CD4-positive, CD25-positive, alpha-beta regulatory T cell (primary cell): ENCODE measurements at regions not wholly inside any gene's neighbourhood (a gene's known extent, or its start where the extent isn't known, plus 50 kb on each side); places are given as distances from the start of the nearest gene placed in this dataset.

Experiments used
- ATAC-seq, 2 donors: fragments of 150-1000 bp; cut with Tn5 transposase; one replicate each; pipeline ENCODE4 v1.10.0; 2021; ENCODE audit warnings: low read depth in 2 of 2, moderate number of reproducible peaks in 2 of 2, moderate library complexity in 1 of 2
- DNase-seq, 3 donors: peaks; one replicate each; pipeline versions ENCODE4 v3.0.0 to v3.0.0-alpha.2; 2012 to 2022; ENCODE audit warnings: mixed read lengths in 1 of 3
- H3K27ac ChIP-seq: one replicate; pipeline ENCODE4 v1.7.0; 2013; ENCODE audit warnings: mild to moderate bottlenecking, low read length; ENCODE audit not compliant: insufficient read depth, poor library complexity, severe bottlenecking
- H3K27me3 ChIP-seq: one replicate; pipeline ENCODE4 v1.7.0; 2013; ENCODE audit warnings: low read length; ENCODE audit not compliant: control insufficient read depth, insufficient read depth
- H3K36me3 ChIP-seq: one replicate; pipeline ENCODE4 v1.7.0; 2013; ENCODE audit warnings: mild to moderate bottlenecking, low read length, moderate library complexity; ENCODE audit not compliant: control insufficient read depth, insufficient read depth
- H3K4me1 ChIP-seq: 2 replicates; pipeline ENCODE4 v1.7.0; 2013; ENCODE audit warnings: mild to moderate bottlenecking, low read length; ENCODE audit not compliant: insufficient read depth, control insufficient read depth, poor library complexity, severe bottlenecking
- H3K4me3 ChIP-seq: one replicate; pipeline ENCODE4 v1.7.0; 2013; ENCODE audit warnings: low read depth, mild to moderate bottlenecking, low read length, moderate library complexity
- H3K9me3 ChIP-seq, 2 experiments: 1 replicate in 1 of 2; 2 replicates in 1 of 2; pipeline ENCODE4 v1.7.0; 2013; ENCODE audit warnings: low read length in 2 of 2, mild to moderate bottlenecking in 1 of 2, moderate library complexity in 1 of 2; ENCODE audit not compliant: control insufficient read depth in 2 of 2
- H3K27ac Mint-ChIP-seq, 3 donors: one replicate each; pipeline ENCODE4 v1.8.0; 2020 to 2022; ENCODE audit warnings: mild to moderate bottlenecking in 3 of 3, mixed read lengths in 3 of 3, moderate library complexity in 2 of 3
- H3K27me3 Mint-ChIP-seq: one replicate; pipeline ENCODE4 v1.8.0; 2022; ENCODE audit warnings: mild to moderate bottlenecking, mixed read lengths
- H3K36me3 Mint-ChIP-seq: one replicate; pipeline ENCODE4 v1.8.0; 2020; ENCODE audit warnings: mixed read lengths
- H3K4me1 Mint-ChIP-seq, 4 donors: one replicate each; pipeline ENCODE4 v1.8.0; 2020 to 2022; ENCODE audit warnings: mixed read lengths in 4 of 4, mild to moderate bottlenecking in 1 of 4
- H3K4me3 Mint-ChIP-seq, 4 donors: one replicate each; pipeline ENCODE4 v1.8.0; 2020 to 2022; ENCODE audit warnings: mild to moderate bottlenecking in 4 of 4, mixed read lengths in 4 of 4, moderate library complexity in 3 of 4
- H3K9me3 Mint-ChIP-seq, 7 donors: one replicate each; pipeline ENCODE4 v1.8.0; 2020 to 2022; ENCODE audit warnings: mixed read lengths in 7 of 7, mild to moderate bottlenecking in 3 of 7, moderate library complexity in 2 of 7

- H3K36me3 ChIP-seq: no peaks in the 10 kb centered on the region
- H3K9me3 Mint-ChIP-seq: peaks cover 5 to 54% (median 14%) of the 10 kb centered on the region in 7 donors
- H3K4me1 ChIP-seq: no peaks in the 10 kb centered on the region
- H3K36me3 Mint-ChIP-seq: no peaks in the 10 kb centered on the region
- no peak overlapping the region for H3K4me3 ChIP-seq
- no peak overlapping the region for H3K27ac ChIP-seq
- peaks cover 0 to 6% of the 10 kb centered on the region in 2 experiments for H3K9me3 ChIP-seq
- H3K27me3 ChIP-seq: no peaks in the 10 kb centered on the region
- ATAC-seq (no peak), DNase-seq (no peak)
- H3K4me1 Mint-ChIP-seq: no peaks in the 10 kb centered on the region
- no peak overlapping the region for H3K27ac Mint-ChIP-seq
- H3K27me3 Mint-ChIP-seq: no peaks in the 10 kb centered on the region
- H3K4me3 Mint-ChIP-seq: no peak overlapping the region
Measured at GRCh38 chr4:28082686-28083390, 1222.2 kb downstream of the STIM2 start.

- DNase-seq: no peak
- Histone ChIP-seq H3K4me3 (no peak overlapping the region), H3K9me3 (no peaks in the 10 kb centered on the region), H3K27me3 (no peaks in the 10 kb centered on the region), H3K27ac (no peak overlapping the region), H3K4me1 (no peaks in the 10 kb centered on the region), H3K36me3 (no peaks in the 10 kb centered on the region)
- no peak overlapping the region for H3K27ac Mint-ChIP-seq
- no peaks in the 10 kb centered on the region for H3K27me3 Mint-ChIP-seq
- no peak overlapping the region for H3K4me3 Mint-ChIP-seq
- no peaks in the 10 kb centered on the region for H3K4me1 Mint-ChIP-seq
- peaks cover 0 to 15% (median 7%) of the 10 kb centered on the region in 7 donors for H3K9me3 Mint-ChIP-seq
- no peak for ATAC-seq
- H3K36me3 Mint-ChIP-seq: no peaks in the 10 kb centered on the region
Measured at GRCh38 chr4:28092610-28093009, 1232.0 kb downstream of the STIM2 start.

GRCh38 chr4:28093071-28093470 is 1232.4 kb downstream of the STIM2 start:
- Mint-ChIP-seq H3K9me3 (peaks cover 0 to 15% (median 7%) of the 10 kb centered on the region in 7 donors), H3K36me3 (no peaks in the 10 kb centered on the region), H3K4me3 (no peak overlapping the region), H3K27ac (no peak overlapping the region), H3K27me3 (no peaks in the 10 kb centered on the region), H3K4me1 (no peaks in the 10 kb centered on the region)
- Histone ChIP-seq H3K27ac (no peak overlapping the region), H3K9me3 (no peaks in the 10 kb centered on the region), H3K4me3 (no peak overlapping the region), H3K27me3 (no peaks in the 10 kb centered on the region), H3K4me1 (no peaks in the 10 kb centered on the region), H3K36me3 (no peaks in the 10 kb centered on the region)
- ATAC-seq (no peak), DNase-seq (no peak)

GRCh38 chr4:28101583-28101982 is 1240.9 kb downstream of the STIM2 start:
- DNase-seq: no peak
- no peaks in the 10 kb centered on the region for H3K4me1 ChIP-seq
- H3K27ac ChIP-seq: no peak overlapping the region
- ATAC-seq: no peak
- H3K4me3 ChIP-seq: no peak overlapping the region
- H3K36me3 ChIP-seq: no peaks in the 10 kb centered on the region
- H3K27ac Mint-ChIP-seq: no peak overlapping the region
- H3K4me3 Mint-ChIP-seq: no peak overlapping the region
- no peaks in the 10 kb centered on the region for H3K27me3 ChIP-seq
- no peaks in the 10 kb centered on the region for H3K27me3 Mint-ChIP-seq
- no peaks in the 10 kb centered on the region for H3K36me3 Mint-ChIP-seq
- no peaks in the 10 kb centered on the region for H3K4me1 Mint-ChIP-seq
- H3K9me3 Mint-ChIP-seq: peaks cover 0 to 7% (median 5%) of the 10 kb centered on the region in 7 donors
- no peaks in the 10 kb centered on the region for H3K9me3 ChIP-seq

- Histone ChIP-seq H3K9me3 (no peaks in the 10 kb centered on the region), H3K27ac (no peak overlapping the region), H3K4me3 (no peak overlapping the region), H3K36me3 (no peaks in the 10 kb centered on the region), H3K27me3 (no peaks in the 10 kb centered on the region), H3K4me1 (no peaks in the 10 kb centered on the region)
- no peak for DNase-seq
- Mint-ChIP-seq H3K27ac (no peak overlapping the region), H3K36me3 (no peaks in the 10 kb centered on the region), H3K27me3 (no peaks in the 10 kb centered on the region), H3K4me1 (no peaks in the 10 kb centered on the region), H3K4me3 (no peak overlapping the region), H3K9me3 (peaks cover 0 to 8% (median 4%) of the 10 kb centered on the region in 7 donors)
- ATAC-seq: no peak
Measured at GRCh38 chr4:28105271-28105859, 1244.7 kb downstream of the STIM2 start.

- Mint-ChIP-seq H3K27me3 (no peaks in the 10 kb centered on the region), H3K27ac (no peak overlapping the region), H3K9me3 (peaks cover 0 to 8% (median 4%) of the 10 kb centered on the region in 7 donors), H3K36me3 (no peaks in the 10 kb centered on the region), H3K4me1 (no peaks in the 10 kb centered on the region), H3K4me3 (no peak overlapping the region)
- H3K4me1 ChIP-seq: no peaks in the 10 kb centered on the region
- DNase-seq (no peak), ATAC-seq (no peak)
- no peaks in the 10 kb centered on the region for H3K36me3 ChIP-seq
- H3K27me3 ChIP-seq: no peaks in the 10 kb centered on the region
- no peaks in the 10 kb centered on the region for H3K9me3 ChIP-seq
- H3K27ac ChIP-seq: no peak overlapping the region
- H3K4me3 ChIP-seq: no peak overlapping the region
Measured at GRCh38 chr4:28106155-28106554, 1245.5 kb downstream of the STIM2 start.

- H3K36me3 Mint-ChIP-seq: no peaks in the 10 kb centered on the region
- no peaks in the 10 kb centered on the region for H3K9me3 ChIP-seq
- H3K27me3 Mint-ChIP-seq: no peaks in the 10 kb centered on the region
- no peaks in the 10 kb centered on the region for H3K27me3 ChIP-seq
- H3K27ac Mint-ChIP-seq: no peak overlapping the region
- no peaks in the 10 kb centered on the region for H3K36me3 ChIP-seq
- no peak overlapping the region for H3K4me3 ChIP-seq
- H3K4me1 Mint-ChIP-seq: no peaks in the 10 kb centered on the region
- ATAC-seq: no peak
- no peaks in the 10 kb centered on the region for H3K4me1 ChIP-seq
- no peak for DNase-seq
- no peak overlapping the region for H3K27ac ChIP-seq
- H3K4me3 Mint-ChIP-seq: no peak overlapping the region
- peaks cover 0 to 10% (median 3%) of the 10 kb centered on the region in 7 donors for H3K9me3 Mint-ChIP-seq
Measured at GRCh38 chr4:28109801-28110200, 1249.2 kb downstream of the STIM2 start.
